ENCODE measurements at regions not wholly inside any gene's neighbourhood (a gene's known extent, or its start where the extent isn't known, plus 50 kb on each side); places are given as distances from the start of the nearest gene placed in this dataset.

DNA sequence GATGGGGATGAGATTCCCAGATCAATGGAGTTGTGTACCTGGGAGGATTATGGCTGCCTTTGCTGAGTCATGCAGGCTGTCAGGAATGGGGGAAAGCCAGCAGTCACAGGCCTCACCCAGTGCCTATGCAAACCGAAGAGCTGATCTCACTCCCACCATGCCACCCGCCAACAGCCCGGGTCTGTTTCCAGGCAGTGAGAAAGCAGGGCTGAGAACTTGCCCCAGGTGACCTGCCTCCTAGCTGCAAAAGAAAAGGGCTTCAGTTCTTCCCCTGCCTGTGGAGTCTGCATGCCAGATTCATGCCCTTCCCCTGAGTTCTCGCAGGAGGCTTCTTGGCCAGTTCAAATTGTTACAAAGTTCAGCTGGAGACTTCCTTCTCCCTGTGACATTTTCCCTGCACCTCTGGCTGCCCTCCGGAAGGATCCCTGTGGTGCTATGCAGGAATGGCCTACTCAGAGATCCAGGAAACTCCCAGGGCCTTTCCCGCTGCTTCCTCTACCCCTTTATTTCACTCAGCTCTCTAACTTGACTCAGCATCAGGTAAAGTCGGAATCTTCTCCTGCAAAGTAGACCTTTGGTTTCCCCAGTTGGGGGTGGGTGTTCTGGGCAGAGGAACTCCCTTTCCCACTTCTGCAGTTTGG is 71.5 kb upstream of the B3GAT2 start:
- H3K4me3 ChIP-seq (ENCODE audit: low read length), result no peak overlapping the region
- H3K9ac ChIP-seq (ENCODE audit: low read length), result no peak overlapping the region
- no peaks in the 10 kb centered on the region for H3K4me1 ChIP-seq (ENCODE audit: low read length)
- TF ChIP-seq CTCF (IDR thresholded peaks at IDR 0.05; ENCODE audit: low read depth, low read length) (no peak), EZH2phosphoT487 (IDR thresholded peaks at IDR 0.05; ENCODE audit: low read depth) (no peak)
- no peaks in the 10 kb centered on the region for H3K79me2 ChIP-seq (ENCODE audit: low read length)
- H3K36me3 ChIP-seq (replicated peaks; ENCODE audit: low read depth, low read length), result no peaks in the 10 kb centered on the region
- H3K27ac ChIP-seq (ENCODE audit: low read length), result no peak overlapping the region
- H2AFZ ChIP-seq (ENCODE audit: low read depth, low read length), result no peak overlapping the region
- H3K27me3 ChIP-seq (ENCODE audit: low read depth, low read length), result no peaks in the 10 kb centered on the region
- H3K9me3 ChIP-seq (ENCODE audit: insufficient read depth, low read length), result no peaks in the 10 kb centered on the region
- H4K20me1 ChIP-seq (ENCODE audit: insufficient read depth, low read length), result no peaks in the 10 kb centered on the region
- H3K4me2 ChIP-seq (ENCODE audit: low read length), result no peak overlapping the region

GRCh38 chr6:71028877-71029252 is 72.0 kb upstream of the B3GAT2 start:
- Histone ChIP-seq H3K9me3 (ENCODE audit: insufficient read depth, low read length) (no peaks in the 10 kb centered on the region), H3K79me2 (ENCODE audit: low read length) (no peaks in the 10 kb centered on the region), H3K9ac (ENCODE audit: low read length) (no peak overlapping the region), H3K27ac (ENCODE audit: low read length) (no peak overlapping the region), H3K36me3 (replicated peaks; ENCODE audit: low read depth, low read length) (no peaks in the 10 kb centered on the region), H3K4me1 (ENCODE audit: low read length) (no peaks in the 10 kb centered on the region), H4K20me1 (ENCODE audit: insufficient read depth, low read length) (no peaks in the 10 kb centered on the region), H3K27me3 (ENCODE audit: low read depth, low read length) (no peaks in the 10 kb centered on the region), H2AFZ (ENCODE audit: low read depth, low read length) (no peak overlapping the region), H3K4me3 (ENCODE audit: low read length) (no peak overlapping the region), H3K4me2 (ENCODE audit: low read length) (no peak overlapping the region)
- TF ChIP-seq EZH2phosphoT487 (IDR thresholded peaks at IDR 0.05; ENCODE audit: low read depth) (no peak), CTCF (IDR thresholded peaks at IDR 0.05; ENCODE audit: low read depth, low read length) (no peak)

DNA sequence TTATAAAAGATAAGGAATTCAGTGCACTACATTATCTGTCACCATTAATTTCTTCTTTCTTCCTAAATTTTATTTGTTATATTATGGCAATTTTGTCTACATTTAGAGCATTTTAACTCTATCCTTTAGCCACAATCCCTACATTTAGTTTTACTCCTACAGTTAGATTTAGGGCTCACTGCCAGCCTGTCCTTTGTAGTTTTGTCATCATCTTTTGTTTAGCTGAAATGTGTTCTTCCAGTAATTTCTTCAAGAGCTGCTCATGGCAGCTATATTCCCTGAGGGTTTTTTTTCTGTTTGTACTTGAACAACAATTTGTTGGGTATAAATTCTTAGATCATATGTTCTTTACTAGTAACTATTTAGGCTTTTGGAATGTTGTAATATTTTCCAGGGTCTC is 72.7 kb upstream of the B3GAT2 start:
- no peak overlapping the region for H3K4me2 ChIP-seq (ENCODE audit: low read length)
- no peaks in the 10 kb centered on the region for H4K20me1 ChIP-seq (ENCODE audit: insufficient read depth, low read length)
- no peak overlapping the region for H2AFZ ChIP-seq (ENCODE audit: low read depth, low read length)
- H3K36me3 ChIP-seq (replicated peaks; ENCODE audit: low read depth, low read length), result no peaks in the 10 kb centered on the region
- H3K27me3 ChIP-seq (ENCODE audit: low read depth, low read length), result no peaks in the 10 kb centered on the region
- no peaks in the 10 kb centered on the region for H3K79me2 ChIP-seq (ENCODE audit: low read length)
- no peak overlapping the region for H3K4me3 ChIP-seq (ENCODE audit: low read length)
- no peak for TF ChIP-seq EZH2phosphoT487 (IDR thresholded peaks at IDR 0.05; ENCODE audit: low read depth)
- TF ChIP-seq CTCF (IDR thresholded peaks at IDR 0.05; ENCODE audit: low read depth, low read length), result no peak
- H3K9me3 ChIP-seq (ENCODE audit: insufficient read depth, low read length), result no peaks in the 10 kb centered on the region
- H3K9ac ChIP-seq (ENCODE audit: low read length), result no peak overlapping the region
- H3K4me1 ChIP-seq (ENCODE audit: low read length), result no peaks in the 10 kb centered on the region
- no peak overlapping the region for H3K27ac ChIP-seq (ENCODE audit: low read length)

GRCh38 chr6:71031912-71032311 is 75.1 kb upstream of the B3GAT2 start:
- no peaks in the 10 kb centered on the region for H3K9me3 ChIP-seq (ENCODE audit: insufficient read depth, low read length)
- H3K9ac ChIP-seq (ENCODE audit: low read length), result no peak overlapping the region
- TF ChIP-seq CTCF (IDR thresholded peaks at IDR 0.05; ENCODE audit: low read depth, low read length), result no peak
- TF ChIP-seq EZH2phosphoT487 (IDR thresholded peaks at IDR 0.05; ENCODE audit: low read depth), result no peak
- H2AFZ ChIP-seq (ENCODE audit: low read depth, low read length), result no peak overlapping the region
- H3K4me3 ChIP-seq (ENCODE audit: low read length), result no peak overlapping the region
- H3K79me2 ChIP-seq (ENCODE audit: low read length), result no peaks in the 10 kb centered on the region
- no peaks in the 10 kb centered on the region for H3K4me1 ChIP-seq (ENCODE audit: low read length)
- no peaks in the 10 kb centered on the region for H3K27me3 ChIP-seq (ENCODE audit: low read depth, low read length)
- H3K27ac ChIP-seq (ENCODE audit: low read length), result no peak overlapping the region
- H4K20me1 ChIP-seq (ENCODE audit: insufficient read depth, low read length), result no peaks in the 10 kb centered on the region
- H3K36me3 ChIP-seq (replicated peaks; ENCODE audit: low read depth, low read length), result no peaks in the 10 kb centered on the region
- no peak overlapping the region for H3K4me2 ChIP-seq (ENCODE audit: low read length)
